Gastroesophageal sphincter (tissue), 3 donors: ENCODE measurements at regions not wholly inside any gene's neighbourhood (a gene's known extent, or its start where the extent isn't known, plus 50 kb on each side); places are given as distances from the start of the nearest gene placed in this dataset.

Source experiments
- EP300 ChIP-seq: sonication (generic); formaldehyde crosslinking; IDR thresholded peaks from one replicate; pipeline ENCODE4 v1.6.1; 2017; ENCODE audit warnings: antibody characterized with exemption, mild to moderate bottlenecking
- POLR2A ChIP-seq, 2 donors: fragments of 450-650 bp; IDR thresholded peaks; one replicate each; pipeline ENCODE4 v1.6.1; 2017; ENCODE audit warnings: antibody characterized with exemption in 2 of 2, mild to moderate bottlenecking in 2 of 2, moderate library complexity in 1 of 2
- POLR2AphosphoS5 ChIP-seq: sonication (generic); formaldehyde crosslinking; IDR thresholded peaks from one replicate; pipeline ENCODE4 v1.6.1; 2017; ENCODE audit warnings: antibody characterized with exemption
- TF ChIP-seq, protein P1 (sequence below), 4 experiments: fragments of 200-600 bp in 2 of 4; fragments of 450-650 bp in 2 of 4; sonication (generic) in 1 of 4; IDR thresholded peaks; one replicate each; pipeline ENCODE4 v1.5.1; 2017 to 2019; ENCODE audit warnings: antibody characterized with exemption in 4 of 4, mild to moderate bottlenecking in 2 of 4, moderate library complexity in 2 of 4

DNA sequence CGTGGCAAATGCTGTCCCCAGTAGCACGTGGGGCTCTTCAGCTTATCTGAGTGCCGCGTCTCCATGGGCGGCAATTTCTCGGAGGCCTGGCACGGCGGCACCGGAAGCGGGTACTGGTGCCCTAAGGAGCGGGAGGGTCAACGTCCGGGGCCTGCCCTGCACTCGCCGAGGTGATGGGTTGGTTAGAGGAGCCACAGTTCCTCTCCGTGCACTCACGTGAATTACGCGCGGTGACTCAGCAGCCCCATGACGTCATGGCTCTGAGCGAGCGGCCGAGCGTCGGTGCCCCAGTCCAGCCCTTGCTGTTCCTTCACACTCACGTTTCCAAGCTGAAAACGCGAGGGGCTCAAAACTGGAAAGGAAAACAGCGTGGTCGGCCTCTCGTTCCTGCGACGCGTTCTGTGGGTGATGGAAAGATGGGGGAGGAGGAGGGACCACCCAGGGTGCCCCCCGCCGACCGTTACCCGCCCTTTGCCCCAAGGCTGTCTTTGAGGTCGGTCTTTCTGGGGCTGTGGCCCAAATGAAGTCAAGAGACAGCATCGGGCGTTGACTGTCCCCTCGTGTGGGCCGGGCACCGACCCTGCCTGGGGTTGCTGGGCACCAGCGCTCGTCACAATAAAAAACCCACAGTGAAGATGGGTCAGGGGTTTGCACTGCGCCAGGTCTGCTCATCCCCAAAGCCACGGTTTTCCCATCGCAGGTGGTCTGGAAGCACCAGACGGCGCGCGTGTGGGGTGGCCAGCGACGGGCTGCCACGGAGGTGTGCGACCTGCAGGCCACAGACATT is 70.4 kb upstream of the CFAP46 start:
- TF ChIP-seq, protein P1, sequence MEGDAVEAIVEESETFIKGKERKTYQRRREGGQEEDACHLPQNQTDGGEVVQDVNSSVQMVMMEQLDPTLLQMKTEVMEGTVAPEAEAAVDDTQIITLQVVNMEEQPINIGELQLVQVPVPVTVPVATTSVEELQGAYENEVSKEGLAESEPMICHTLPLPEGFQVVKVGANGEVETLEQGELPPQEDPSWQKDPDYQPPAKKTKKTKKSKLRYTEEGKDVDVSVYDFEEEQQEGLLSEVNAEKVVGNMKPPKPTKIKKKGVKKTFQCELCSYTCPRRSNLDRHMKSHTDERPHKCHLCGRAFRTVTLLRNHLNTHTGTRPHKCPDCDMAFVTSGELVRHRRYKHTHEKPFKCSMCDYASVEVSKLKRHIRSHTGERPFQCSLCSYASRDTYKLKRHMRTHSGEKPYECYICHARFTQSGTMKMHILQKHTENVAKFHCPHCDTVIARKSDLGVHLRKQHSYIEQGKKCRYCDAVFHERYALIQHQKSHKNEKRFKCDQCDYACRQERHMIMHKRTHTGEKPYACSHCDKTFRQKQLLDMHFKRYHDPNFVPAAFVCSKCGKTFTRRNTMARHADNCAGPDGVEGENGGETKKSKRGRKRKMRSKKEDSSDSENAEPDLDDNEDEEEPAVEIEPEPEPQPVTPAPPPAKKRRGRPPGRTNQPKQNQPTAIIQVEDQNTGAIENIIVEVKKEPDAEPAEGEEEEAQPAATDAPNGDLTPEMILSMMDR (IDR thresholded peaks at IDR 0.05): no peak
- TF ChIP-seq POLR2AphosphoS5 (no peak), POLR2A (IDR thresholded peaks at IDR 0.05) (no peak), EP300 (no peak)
